RPMI8226 (cell line): ENCODE measurements at regions not wholly inside any gene's neighbourhood (a gene's known extent, or its start where the extent isn't known, plus 50 kb on each side); places are given as distances from the start of the nearest gene placed in this dataset.

ENCODE experiments used
- DNase-seq: peaks from one replicate; pipeline ENCODE4 v3.0.0-alpha.2; 2015

GRCh38 chr5:61837788-61838187 lies 468.2 kb upstream of the KIF2A start:
- DNase-seq: no peak

- DNase-seq: no peak
These were observed 465.6 kb upstream of the KIF2A start for GRCh38 chr5:61840361-61840760.

DNA sequence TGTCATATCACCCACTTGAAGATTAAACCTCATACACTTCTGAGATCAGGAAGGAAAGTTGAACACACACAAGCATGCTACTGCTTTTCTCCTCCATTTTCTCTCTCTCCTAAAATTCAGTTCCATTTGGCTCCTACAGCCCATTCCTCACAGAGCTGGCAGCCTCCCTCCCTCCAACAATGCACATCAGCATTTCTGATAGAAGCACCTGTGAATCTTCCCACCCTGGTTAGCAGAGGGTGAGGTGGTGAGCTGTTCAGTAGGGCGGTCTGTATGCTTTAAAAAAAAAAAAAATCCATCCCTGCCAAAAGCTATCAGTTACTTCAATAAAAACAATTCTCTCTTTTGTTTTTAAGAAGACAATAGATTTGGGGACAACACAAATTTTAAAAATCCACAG lies 463.2 kb upstream of the KIF2A start:
- no peak for DNase-seq

GRCh38 chr5:61850696-61851095 lies 455.3 kb upstream of the KIF2A start:
- no peak for DNase-seq

- DNase-seq: no peak
These were observed 451.5 kb upstream of the KIF2A start for GRCh38 chr5:61854531-61854930.

DNA sequence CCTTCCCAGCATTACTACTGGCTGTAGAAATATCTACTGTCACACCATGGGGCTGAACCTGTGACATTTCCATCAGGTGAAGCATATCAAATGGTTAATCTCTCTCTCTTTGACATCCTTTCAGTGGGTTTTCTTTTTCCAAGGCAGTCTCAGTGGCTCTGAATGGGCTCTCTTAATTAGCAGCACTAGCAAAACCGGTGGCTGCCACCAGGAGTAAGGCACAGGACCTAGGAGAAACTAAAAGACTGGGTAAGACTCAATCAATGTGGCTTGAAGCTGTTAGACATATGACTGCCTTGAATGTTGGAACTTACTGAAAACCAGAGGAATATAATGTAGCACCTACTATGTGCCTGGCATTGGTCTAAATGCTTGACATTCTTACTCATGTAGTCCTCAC lies 445.0 kb upstream of the KIF2A start:
- DNase-seq: no peak

GRCh38 chr5:61866930-61867329 lies 439.1 kb upstream of the KIF2A start:
- no peak for DNase-seq

GRCh38 chr5:61869333-61869732 lies 436.7 kb upstream of the KIF2A start:
- no peak for DNase-seq

DNA sequence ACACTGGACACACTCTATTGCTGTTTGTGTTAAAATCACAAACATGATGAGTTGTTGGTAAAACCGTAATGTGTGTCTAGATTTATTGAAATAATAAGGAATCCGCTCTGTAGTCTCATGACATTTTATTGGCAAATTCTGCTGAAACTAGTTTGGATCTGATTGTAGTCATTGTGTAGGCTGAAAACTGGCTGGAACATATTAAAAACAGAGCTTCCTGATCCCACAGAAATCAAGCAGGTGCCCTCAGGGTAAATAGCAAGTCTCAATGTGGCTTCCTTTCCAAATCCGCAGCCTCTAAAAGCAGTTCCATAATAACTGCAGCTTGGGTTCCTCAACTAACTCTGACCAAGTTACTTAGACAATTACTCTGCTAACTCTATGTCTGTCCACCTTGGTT lies 427.5 kb upstream of the KIF2A start:
- no peak for DNase-seq

GRCh38 chr5:61881821-61882487 lies 424.1 kb upstream of the KIF2A start:
- DNase-seq: no peak

DNA sequence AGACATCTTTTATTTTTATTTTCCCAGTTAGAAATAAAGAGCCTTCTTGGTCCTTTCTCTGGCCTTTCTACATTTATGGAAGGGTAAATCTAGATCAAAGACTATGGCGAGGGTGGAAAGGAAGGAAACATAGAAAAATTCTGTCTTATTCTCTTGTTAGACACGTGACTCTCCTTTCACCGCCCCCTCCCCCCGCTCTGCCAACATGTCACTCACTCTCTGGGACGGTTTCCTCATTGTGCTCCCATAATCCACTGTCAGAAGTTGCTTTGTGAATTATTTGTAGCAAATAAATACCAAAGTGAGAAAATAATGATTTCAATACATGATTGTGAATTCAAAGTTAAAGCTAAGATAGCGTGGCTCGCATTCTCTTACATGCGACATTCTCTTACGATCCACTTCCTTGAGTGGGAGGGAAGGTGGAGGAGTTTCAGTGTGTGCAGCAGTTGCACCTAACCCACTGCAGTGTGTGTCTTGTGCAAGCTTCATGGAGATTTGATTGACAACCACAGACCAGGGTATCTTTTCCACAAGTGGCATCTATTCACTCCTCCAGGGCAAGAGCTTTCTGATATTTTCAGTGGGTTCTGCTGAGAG lies 423.0 kb upstream of the KIF2A start:
- no peak for DNase-seq

GRCh38 chr5:61884252-61884855 lies 421.7 kb upstream of the KIF2A start:
- DNase-seq: no peak

DNA sequence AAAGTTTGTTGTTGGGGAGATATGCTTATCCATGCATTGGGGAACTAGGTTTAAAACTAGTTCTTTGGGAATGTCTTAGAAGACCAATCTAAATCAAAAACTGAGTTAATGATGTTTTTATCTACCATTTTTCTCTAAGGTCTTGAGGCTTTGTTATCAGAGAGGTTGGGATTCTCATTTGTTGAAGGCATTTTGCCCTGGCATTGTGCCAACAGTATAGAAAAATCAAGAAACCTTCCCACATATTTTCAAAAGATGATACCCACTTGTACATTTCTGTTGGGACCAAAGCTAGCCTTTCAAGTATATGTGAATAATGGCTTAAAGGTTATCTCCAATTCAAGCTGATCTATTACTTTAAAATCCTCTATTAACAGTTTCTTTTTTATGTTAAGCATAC lies 419.8 kb upstream of the KIF2A start:
- no peak for DNase-seq

GRCh38 chr5:61887271-61887670 lies 418.7 kb upstream of the KIF2A start:
- no peak for DNase-seq

- no peak for DNase-seq
These were observed 412.0 kb upstream of the KIF2A start for GRCh38 chr5:61894046-61894445.

- no peak for DNase-seq
These were observed 409.2 kb upstream of the KIF2A start for GRCh38 chr5:61896811-61897210.

GRCh38 chr5:61897251-61897650 lies 408.8 kb upstream of the KIF2A start:
- no peak for DNase-seq

DNA sequence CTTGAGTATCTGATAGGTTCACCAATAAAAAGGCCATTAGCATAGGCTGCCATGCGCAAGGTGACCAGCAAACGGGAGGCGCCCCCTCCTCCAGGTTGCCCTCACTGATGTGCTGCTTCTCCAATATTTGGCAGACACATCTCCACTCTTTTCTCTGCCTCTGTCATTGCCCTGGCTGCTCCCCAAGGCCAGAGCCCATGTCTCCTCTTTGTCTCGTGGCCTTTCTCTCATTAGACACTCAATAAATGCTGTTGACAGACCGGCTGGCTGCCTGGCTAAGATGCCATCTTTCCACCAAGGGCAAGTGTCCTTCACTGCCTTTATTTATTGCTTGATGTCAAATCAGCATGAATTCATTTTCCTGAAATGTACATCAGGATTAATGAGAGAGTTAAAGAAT lies 404.0 kb upstream of the KIF2A start:
- no peak for DNase-seq

DNA sequence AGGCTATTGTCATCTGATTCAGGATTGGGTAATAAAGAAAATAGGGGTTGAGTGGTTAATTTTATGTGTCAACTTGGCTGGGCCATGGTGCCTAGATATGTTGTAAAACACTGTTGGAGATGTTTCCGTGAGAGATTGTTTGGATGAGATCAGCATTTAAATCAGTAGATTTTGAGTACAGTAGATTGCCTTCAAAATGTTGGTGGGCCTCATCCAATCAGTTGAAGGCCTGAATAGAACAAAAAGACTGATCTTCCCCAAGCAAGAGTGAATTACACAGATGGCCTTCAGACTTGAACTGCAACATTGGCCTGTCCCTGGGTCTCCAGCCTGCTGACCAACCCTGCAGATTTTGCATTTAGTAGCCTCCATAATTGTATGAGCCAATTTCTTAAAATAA lies 401.3 kb upstream of the KIF2A start:
- no peak for DNase-seq

DNA sequence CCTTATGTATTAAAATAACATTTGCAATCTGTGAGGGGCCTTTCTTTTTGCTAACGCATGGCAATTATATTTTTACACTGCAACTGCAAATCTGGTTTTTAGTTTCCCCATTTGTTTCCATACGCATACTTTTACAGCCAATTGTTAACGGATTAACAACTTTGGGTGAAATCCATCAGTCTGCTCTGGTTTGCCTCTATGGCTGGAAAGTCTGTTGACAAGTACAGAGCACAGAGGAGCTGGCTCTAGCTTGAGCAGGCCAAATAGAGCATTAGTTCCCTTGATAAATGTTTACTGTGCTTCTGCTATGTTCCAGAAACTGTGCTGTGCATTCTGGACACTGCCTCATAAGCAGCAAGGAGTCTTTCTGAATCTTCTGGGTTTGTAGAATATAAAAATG lies 400.4 kb upstream of the KIF2A start:
- no peak for DNase-seq

- DNase-seq: no peak
These were observed 399.2 kb upstream of the KIF2A start for GRCh38 chr5:61906820-61907219.

- no peak for DNase-seq
These were observed 398.0 kb upstream of the KIF2A start for GRCh38 chr5:61907995-61908394.

- DNase-seq: no peak
These were observed 395.2 kb upstream of the KIF2A start for GRCh38 chr5:61910771-61911170.

DNA sequence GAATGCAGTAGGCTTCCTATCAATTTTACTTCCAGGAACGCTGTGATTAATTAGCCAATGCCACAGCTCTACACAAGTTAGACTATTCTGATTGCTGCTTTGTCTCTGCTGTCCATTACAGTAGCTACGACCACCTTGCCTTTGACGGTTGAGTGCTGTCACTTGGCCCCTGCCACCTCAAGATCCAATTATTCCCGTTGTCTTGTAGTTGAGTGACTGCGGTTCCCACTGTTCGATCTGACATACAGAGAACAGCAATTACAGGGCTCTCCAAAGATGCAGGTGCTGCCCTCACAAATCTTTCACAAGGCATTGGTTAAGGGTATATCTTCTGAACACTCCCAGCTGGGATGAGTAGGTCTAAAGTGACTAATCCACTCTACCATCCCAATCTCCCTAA lies 393.4 kb upstream of the KIF2A start:
- no peak for DNase-seq

GRCh38 chr5:61915646-61916045 lies 390.4 kb upstream of the KIF2A start:
- DNase-seq: no peak
